Keratinocyte (primary cell): ENCODE measurements at regions not wholly inside any gene's neighbourhood (a gene's known extent, or its start where the extent isn't known, plus 50 kb on each side); places are given as distances from the start of the nearest gene placed in this dataset.

Source experiments
- DNase-seq: peaks from one replicate; pipeline ENCODE4 v3.0.0-alpha.2; 2011; ENCODE audit warnings: low read depth, missing footprints, low spot score
- FAIRE-seq: peaks from 2 replicates; lab custom pipeline; 2011; peaks lifted over from hg19 to GRCh38; lab: Jason Lieb, UNC
- H2AFZ ChIP-seq: 2 replicates; pipeline ENCODE4 v1.6.0; 2012; ENCODE audit warnings: low read length, control low read depth, inconsistent platforms; ENCODE audit not compliant: control insufficient read depth
- H3K27ac ChIP-seq: 2 replicates; pipeline ENCODE4 v1.5.1; 2011; ENCODE audit warnings: low read length; ENCODE audit not compliant: control insufficient read depth, insufficient read depth
- H3K27me3 ChIP-seq: 3 replicates; pipeline ENCODE4 v1.6.0; 2011; ENCODE audit warnings: low read length; ENCODE audit not compliant: control insufficient read depth, insufficient read depth; ENCODE audit errors: extremely low read depth
- H3K36me3 ChIP-seq, 2 experiments: 2 replicates in 1 of 2; 3 replicates in 1 of 2; pipeline ENCODE4 v1.5.1; 2011; ENCODE audit warnings: low read length in 2 of 2, mild to moderate bottlenecking in 1 of 2; ENCODE audit not compliant: control insufficient read depth in 2 of 2, insufficient read depth in 2 of 2; ENCODE audit errors: extremely low read depth in 1 of 2
- H3K4me1 ChIP-seq: 3 replicates; pipeline ENCODE4 v1.5.1; 2011; ENCODE audit warnings: low read length; ENCODE audit not compliant: control insufficient read depth, insufficient read depth; ENCODE audit errors: extremely low read depth
- H3K4me2 ChIP-seq: 3 replicates; pipeline ENCODE4 v1.6.0; 2011; ENCODE audit warnings: low read depth, low read length; ENCODE audit not compliant: control insufficient read depth, insufficient read depth; ENCODE audit errors: extremely low read depth
- H3K4me3 ChIP-seq, 3 experiments: fragments of 200-600 bp in 1 of 3; sonication (generic) in 1 of 3; 2 replicates in 2 of 3; 3 replicates in 1 of 3; pipeline ENCODE4 v1.5.1; 2011 to 2016; ENCODE audit warnings: low read length in 3 of 3, mild to moderate bottlenecking in 3 of 3, control low read depth in 2 of 3, inconsistent platforms in 1 of 3, low read depth in 1 of 3, mixed read lengths in 1 of 3, mixed run types in 1 of 3, moderate library complexity in 1 of 3; ENCODE audit not compliant: control insufficient read depth in 2 of 3, insufficient read depth in 2 of 3; ENCODE audit errors: extremely low read depth in 1 of 3
- H3K79me2 ChIP-seq: 2 replicates; pipeline ENCODE4 v1.6.0; 2012; ENCODE audit warnings: low read length; ENCODE audit not compliant: control insufficient read depth, insufficient read depth
- H3K9ac ChIP-seq: 3 replicates; pipeline ENCODE4 v1.6.0; 2011; ENCODE audit warnings: low read length; ENCODE audit not compliant: control insufficient read depth, insufficient read depth; ENCODE audit errors: extremely low read depth
- H3K9me1 ChIP-seq: 3 replicates; pipeline ENCODE4 v1.6.0; 2011; ENCODE audit warnings: low read length; ENCODE audit not compliant: control insufficient read depth, insufficient read depth; ENCODE audit errors: extremely low read depth
- H3K9me3 ChIP-seq: 2 replicates; pipeline ENCODE4 v1.5.1; 2012; ENCODE audit warnings: low read depth, low read length; ENCODE audit not compliant: control insufficient read depth
- H4K20me1 ChIP-seq: 3 replicates; pipeline ENCODE4 v1.6.0; 2011; ENCODE audit warnings: low read length; ENCODE audit not compliant: control insufficient read depth, insufficient read depth; ENCODE audit errors: extremely low read depth
- CTCF ChIP-seq, 3 experiments: IDR thresholded peaks in 1 of 3; conservative IDR thresholded peaks in 1 of 3; optimal IDR thresholded peaks in 1 of 3; 2 replicates in 2 of 3; 3 replicates in 1 of 3; pipeline versions ENCODE3 to v1.5.1; 2011; ENCODE audit warnings: low read length in 3 of 3, mild to moderate bottlenecking in 3 of 3, moderate library complexity in 2 of 3, control low read depth in 1 of 3, inconsistent platforms in 1 of 3; ENCODE audit not compliant: insufficient read depth in 2 of 3; ENCODE audit errors: extremely low read depth in 1 of 3
- EZH2 ChIP-seq: IDR thresholded peaks from one replicate; pipeline ENCODE4 v1.6.1; 2012; ENCODE audit warnings: inconsistent platforms, mild to moderate bottlenecking, low read length, moderate library complexity
- dilution Hi-C: fragments of 300-500 bp; cut with MboI; formaldehyde crosslinking; loops from one replicate; pipeline ENCODE4 v1.7.0; 2020; ENCODE audit warnings: low sequenced_read_pairs; ENCODE audit not compliant: extremely low pct_ligation_motif_present

GRCh38 chr5:74132485-74132884 lies 506.5 kb downstream of the ARHGEF28 start:
- FAIRE-seq (no peak), DNase-seq (no peak)
- Histone ChIP-seq H3K9ac (no peak overlapping the region), H4K20me1 (no peaks in the 10 kb centered on the region), H3K4me2 (no peak overlapping the region), H3K4me3 (no peak overlapping the region), H3K9me1 (no peaks in the 10 kb centered on the region), H3K27ac (no peak overlapping the region), H3K79me2 (no peaks in the 10 kb centered on the region), H3K4me1 (peaks cover 10% of the 10 kb centered on the region), H3K27me3 (no peaks in the 10 kb centered on the region), H3K9me3 (no peaks in the 10 kb centered on the region), H3K36me3 (no peaks in the 10 kb centered on the region), H2AFZ (no peak overlapping the region)
- dilution Hi-C loops = no loop called here
- TF ChIP-seq EZH2 (no peak), CTCF (optimal IDR thresholded peaks at IDR 0.05 in 1 of 3, IDR thresholded peaks at IDR 0.05 in 1 of 3, conservative IDR thresholded peaks at IDR 0.05 in 1 of 3; ENCODE audit: extremely low read depth in 1 of 3, insufficient read depth in 2 of 3, low read length in 3 of 3) (no peak)

- Histone ChIP-seq H3K9ac (no peak overlapping the region), H3K9me1 (no peaks in the 10 kb centered on the region), H3K27ac (no peak overlapping the region), H3K9me3 (no peaks in the 10 kb centered on the region), H3K4me3 (no peak overlapping the region), H3K27me3 (no peaks in the 10 kb centered on the region), H3K79me2 (no peaks in the 10 kb centered on the region), H3K4me2 (no peak overlapping the region), H3K4me1 (peaks cover 21% of the 10 kb centered on the region), H3K36me3 (no peaks in the 10 kb centered on the region), H4K20me1 (no peaks in the 10 kb centered on the region), H2AFZ (no peak overlapping the region)
- FAIRE-seq (no peak), DNase-seq (no peak)
- dilution Hi-C loops = no loop called here
- no peak for TF ChIP-seq CTCF (optimal IDR thresholded peaks at IDR 0.05 in 1 of 3, IDR thresholded peaks at IDR 0.05 in 1 of 3, conservative IDR thresholded peaks at IDR 0.05 in 1 of 3; ENCODE audit: extremely low read depth in 1 of 3, insufficient read depth in 2 of 3, low read length in 3 of 3)
- no peak for TF ChIP-seq EZH2
Observed at GRCh38 chr5:74131250-74131649, 505.3 kb downstream of the ARHGEF28 start.
